ENCODE measurements at regions not wholly inside any gene's neighbourhood (a gene's known extent, or its start where the extent isn't known, plus 50 kb on each side); places are given as distances from the start of the nearest gene placed in this dataset.
"Not testable (repeated sequence)": the region's sequence is repeated elsewhere in the genome, so short reads cannot be mapped to it uniquely, and the experiment has no call there.

DNA sequence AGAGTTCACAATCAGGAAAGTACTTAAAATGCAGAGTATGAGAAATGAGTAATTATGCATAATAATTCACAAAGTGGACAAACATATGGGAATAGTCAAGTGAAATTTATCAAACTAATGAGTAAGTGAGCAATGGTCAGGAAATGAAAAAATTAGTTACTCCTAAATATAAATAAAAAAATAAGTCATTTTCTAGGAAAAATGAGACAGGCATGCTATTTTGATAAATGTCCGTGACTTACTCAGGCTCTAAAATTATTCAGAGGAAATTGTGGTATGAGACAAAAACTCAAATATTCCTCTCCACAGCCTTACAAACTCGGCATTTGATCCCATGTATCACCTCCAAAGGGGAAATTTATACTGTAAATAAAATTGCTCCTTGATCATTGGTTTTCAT lies 181.2 kb downstream of the COX18 start:
- TF ChIP-seq CTCF (IDR thresholded peaks at IDR 0.05; ENCODE audit: insufficient read depth, missing control alignments) = no peak
- no peak for FAIRE-seq
- no peak for DNase-seq (ENCODE audit: insufficient read length, low spot score)

DNA sequence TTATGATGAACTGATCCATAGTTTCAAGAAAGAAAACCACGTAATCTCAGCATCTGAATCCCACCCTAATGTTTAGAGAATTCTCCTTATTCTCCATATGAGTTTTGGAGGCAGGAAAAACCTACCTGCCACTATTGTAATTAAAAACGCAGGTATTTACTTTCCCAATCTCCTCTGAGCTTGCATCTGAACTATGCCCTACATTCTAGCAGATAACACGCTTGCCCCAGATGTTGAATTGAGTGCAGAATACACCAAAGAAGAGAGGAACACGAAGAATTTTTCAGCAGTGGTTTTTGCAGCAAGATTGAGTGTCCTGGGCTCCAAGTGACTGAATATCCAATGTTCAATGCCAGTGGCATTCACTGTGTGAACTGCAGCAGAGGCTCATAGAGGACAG lies 182.4 kb downstream of the COX18 start:
- no peak for TF ChIP-seq CTCF (IDR thresholded peaks at IDR 0.05; ENCODE audit: insufficient read depth, missing control alignments)
- FAIRE-seq (no peak), DNase-seq (ENCODE audit: insufficient read length, low spot score) (no peak)

DNA sequence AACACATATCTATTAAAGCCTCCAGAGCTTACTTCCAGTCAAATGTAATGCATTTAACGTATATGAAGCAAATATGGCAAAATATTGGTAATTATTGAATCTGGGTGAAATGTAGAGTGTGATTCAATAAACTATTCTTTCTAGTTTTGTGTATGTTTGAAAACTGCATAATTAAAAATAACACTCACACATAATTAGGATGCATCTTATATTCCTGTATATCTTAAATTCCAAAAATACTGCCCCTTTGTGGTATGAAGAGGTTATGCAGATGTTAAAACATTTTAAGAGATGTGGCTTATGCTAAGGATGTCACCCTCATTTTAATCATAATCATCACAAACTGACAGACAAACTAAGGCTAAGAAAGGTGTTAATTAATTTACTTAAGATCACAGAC lies 182.9 kb downstream of the COX18 start:
- no peak for DNase-seq (ENCODE audit: insufficient read length, low spot score)
- FAIRE-seq = no peak
- no peak for TF ChIP-seq CTCF (IDR thresholded peaks at IDR 0.05; ENCODE audit: insufficient read depth, missing control alignments)

DNA sequence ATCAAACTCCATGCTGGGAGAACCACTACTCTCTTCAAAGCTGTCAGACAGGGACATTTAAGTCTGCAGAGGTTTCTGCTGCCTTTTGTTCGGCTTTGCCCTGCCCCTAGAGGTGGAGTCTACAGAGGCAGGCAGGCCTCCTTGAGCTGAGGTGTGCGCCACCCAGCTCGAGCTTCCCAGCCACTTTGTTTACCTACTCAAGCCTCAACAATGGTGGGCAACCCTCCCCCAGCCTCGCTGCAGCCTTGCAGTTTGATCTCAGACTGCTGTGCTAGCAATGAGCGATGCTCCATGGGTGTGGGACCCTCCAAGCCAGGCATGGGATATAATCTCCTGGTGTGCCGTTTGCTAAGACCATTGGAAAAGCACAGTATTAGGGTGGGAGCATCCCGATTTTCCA lies 185.3 kb downstream of the COX18 start:
- not testable (repeated sequence) for DNase-seq (ENCODE audit: insufficient read length, low spot score); FAIRE-seq

DNA sequence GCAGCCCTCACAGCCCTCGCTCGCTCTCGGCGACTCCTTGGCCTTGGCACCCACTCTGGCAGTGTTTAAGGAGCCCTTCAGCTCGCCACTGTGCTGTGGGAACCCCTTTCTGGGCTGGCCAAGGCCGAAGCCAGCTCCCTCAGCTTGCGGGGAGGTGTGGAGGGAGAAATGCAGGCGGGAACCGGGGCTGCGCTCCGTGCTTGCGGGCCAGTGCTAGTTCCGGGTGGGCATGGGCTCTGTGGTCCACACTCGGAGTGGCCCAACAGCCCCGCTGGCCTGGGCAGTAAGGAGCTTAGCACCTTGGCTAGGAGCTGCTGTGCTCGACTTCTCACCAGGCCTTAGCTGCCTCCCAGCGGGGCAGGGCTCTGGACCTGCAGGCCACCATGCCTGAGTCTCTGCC lies 192.6 kb downstream of the COX18 start:
- no peak for TF ChIP-seq CTCF (IDR thresholded peaks at IDR 0.05; ENCODE audit: insufficient read depth, missing control alignments)
- FAIRE-seq (no peak), DNase-seq (ENCODE audit: insufficient read length, low spot score) (no peak)

DNA sequence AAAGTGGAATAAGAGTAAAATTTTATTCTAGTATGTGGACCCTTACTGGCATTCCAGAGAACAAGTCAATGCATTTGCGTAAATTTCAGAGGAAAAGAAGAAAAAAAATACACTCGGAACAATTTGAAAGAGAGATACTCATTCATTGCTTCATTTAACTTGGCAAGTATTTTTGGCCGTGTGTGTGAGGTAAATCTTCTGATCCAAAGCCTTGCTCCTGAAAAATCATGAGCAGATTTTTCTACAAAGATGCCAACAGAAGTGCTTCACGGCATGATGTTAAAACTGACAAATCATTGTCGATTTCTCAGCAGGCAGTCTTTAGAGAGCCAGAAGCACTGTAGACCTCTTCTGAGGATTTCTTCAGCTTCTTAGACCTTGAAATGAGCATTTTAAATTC lies 194.0 kb downstream of the COX18 start:
- DNase-seq (ENCODE audit: insufficient read length, low spot score) (no peak), FAIRE-seq (no peak)
- no peak for TF ChIP-seq CTCF (IDR thresholded peaks at IDR 0.05; ENCODE audit: insufficient read depth, missing control alignments)

DNA sequence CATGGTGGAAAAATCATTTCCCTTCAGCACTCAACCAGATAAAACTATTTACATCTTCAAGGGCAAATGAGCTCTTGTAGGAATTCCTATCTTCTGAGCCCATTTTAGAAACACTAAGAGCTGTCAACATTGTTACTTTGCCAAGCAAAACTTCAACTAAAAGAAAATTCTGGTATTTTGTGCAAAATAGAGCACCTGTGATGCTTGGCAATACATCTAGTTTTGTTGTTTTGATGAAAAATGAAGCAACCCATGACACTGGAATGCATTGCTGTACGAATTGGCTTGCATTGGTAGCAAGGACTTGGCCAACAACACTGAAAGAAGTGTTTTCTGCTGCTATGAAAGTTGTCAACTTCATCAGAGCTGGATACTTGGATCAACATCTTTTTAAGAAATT lies 194.4 kb downstream of the COX18 start:
- DNase-seq (ENCODE audit: insufficient read length, low spot score) (no peak), FAIRE-seq (no peak)
- no peak for TF ChIP-seq CTCF (IDR thresholded peaks at IDR 0.05; ENCODE audit: insufficient read depth, missing control alignments)

DNA sequence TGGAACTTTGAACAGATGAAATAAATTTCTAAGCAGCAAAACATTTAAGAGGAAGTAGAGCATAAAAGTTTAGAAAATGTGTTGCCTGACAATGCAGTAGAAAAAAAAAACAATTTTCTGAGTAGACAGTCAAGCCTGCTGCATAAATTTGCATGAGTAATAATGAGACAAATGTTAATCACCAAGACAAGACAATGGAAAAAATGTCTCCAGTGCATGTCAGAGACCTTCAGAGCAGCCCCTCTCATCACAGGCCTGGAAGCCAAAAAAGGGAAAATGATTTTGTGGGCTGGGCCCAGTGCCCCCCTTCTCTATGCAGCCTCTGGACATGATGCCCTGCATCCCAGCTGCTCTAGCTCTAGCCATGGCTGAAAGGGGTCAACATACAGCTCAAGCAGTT lies 204.6 kb downstream of the COX18 start:
- DNase-seq (ENCODE audit: insufficient read length, low spot score) (no peak), FAIRE-seq (no peak)
- TF ChIP-seq CTCF (IDR thresholded peaks at IDR 0.05; ENCODE audit: insufficient read depth, missing control alignments) = no peak

- FAIRE-seq; DNase-seq (ENCODE audit: insufficient read length, low spot score): not testable (repeated sequence)
These were observed 205.2 kb downstream of the COX18 start for GRCh38 chr4:72864277-72864676.
